ENCODE measurements at regions not wholly inside any gene's neighbourhood (a gene's known extent, or its start where the extent isn't known, plus 50 kb on each side); places are given as distances from the start of the nearest gene placed in this dataset.

GRCh38 chr2:138221358-138221757 lies 257.1 kb downstream of the HNMT start:
- Mint-ChIP-seq H3K27me3 (no peaks in the 10 kb centered on the region), H3K9me3 (no peaks in the 10 kb centered on the region), H3K36me3 (ENCODE audit: low read depth) (no peaks in the 10 kb centered on the region), H3K4me3 (no peak overlapping the region), H3K4me1 (no peaks in the 10 kb centered on the region), H3K27ac (no peak overlapping the region)
- ChIA-PET CTCF (no interaction called here), POLR2A (no interaction called here)
- no peak for DNase-seq

GRCh38 chr2:138223319-138223718 lies 259.0 kb downstream of the HNMT start:
- H3K4me1 Mint-ChIP-seq, result no peaks in the 10 kb centered on the region
- no peak for DNase-seq
- ChIA-PET CTCF (no interaction called here), POLR2A (no interaction called here)
- H3K27me3 Mint-ChIP-seq, result no peaks in the 10 kb centered on the region
- peaks cover 2% of the 10 kb centered on the region for H3K9me3 Mint-ChIP-seq
- no peak overlapping the region for H3K4me3 Mint-ChIP-seq
- no peaks in the 10 kb centered on the region for H3K36me3 Mint-ChIP-seq (ENCODE audit: low read depth)
- no peak overlapping the region for H3K27ac Mint-ChIP-seq

GRCh38 chr2:138227195-138227594 lies 262.9 kb downstream of the HNMT start:
- Mint-ChIP-seq H3K4me1 (no peaks in the 10 kb centered on the region), H3K27me3 (no peaks in the 10 kb centered on the region), H3K36me3 (ENCODE audit: low read depth) (no peaks in the 10 kb centered on the region), H3K9me3 (peaks cover 4% of the 10 kb centered on the region), H3K4me3 (no peak overlapping the region), H3K27ac (no peak overlapping the region)
- ChIA-PET POLR2A (no interaction called here), CTCF (no interaction called here)
- DNase-seq, result no peak

GRCh38 chr2:138228101-138228500 lies 263.8 kb downstream of the HNMT start:
- peaks cover 5% of the 10 kb centered on the region for H3K9me3 Mint-ChIP-seq
- H3K4me3 Mint-ChIP-seq, result no peak overlapping the region
- no peaks in the 10 kb centered on the region for H3K27me3 Mint-ChIP-seq
- ChIA-PET CTCF (no interaction called here), POLR2A (no interaction called here)
- no peaks in the 10 kb centered on the region for H3K4me1 Mint-ChIP-seq
- H3K36me3 Mint-ChIP-seq (ENCODE audit: low read depth), result no peaks in the 10 kb centered on the region
- no peak overlapping the region for H3K27ac Mint-ChIP-seq
- DNase-seq, result no peak

GRCh38 chr2:138234265-138234664 lies 267.3 kb upstream of the SPOPL start:
- H3K27ac Mint-ChIP-seq, result no peak overlapping the region
- H3K36me3 Mint-ChIP-seq (ENCODE audit: low read depth), result no peaks in the 10 kb centered on the region
- H3K4me3 Mint-ChIP-seq, result no peak overlapping the region
- peaks cover 5% of the 10 kb centered on the region for H3K9me3 Mint-ChIP-seq
- ChIA-PET POLR2A (no interaction called here), CTCF (no interaction called here)
- no peaks in the 10 kb centered on the region for H3K4me1 Mint-ChIP-seq
- no peaks in the 10 kb centered on the region for H3K27me3 Mint-ChIP-seq
- DNase-seq, result no peak

- H3K9me3 Mint-ChIP-seq, result peaks cover 5% of the 10 kb centered on the region
- no peak overlapping the region for H3K27ac Mint-ChIP-seq
- no peak for DNase-seq
- H3K4me1 Mint-ChIP-seq, result no peaks in the 10 kb centered on the region
- ChIA-PET CTCF (no interaction called here), POLR2A (no interaction called here)
- H3K4me3 Mint-ChIP-seq, result no peak overlapping the region
- no peaks in the 10 kb centered on the region for H3K27me3 Mint-ChIP-seq
- H3K36me3 Mint-ChIP-seq (ENCODE audit: low read depth), result no peaks in the 10 kb centered on the region
These were observed 266.5 kb upstream of the SPOPL start for GRCh38 chr2:138235041-138235440.

- H3K27ac Mint-ChIP-seq, result no peak overlapping the region
- no peaks in the 10 kb centered on the region for H3K4me1 Mint-ChIP-seq
- ChIA-PET CTCF (no interaction called here), POLR2A (no interaction called here)
- no peak for DNase-seq
- no peak overlapping the region for H3K4me3 Mint-ChIP-seq
- peaks cover 5% of the 10 kb centered on the region for H3K9me3 Mint-ChIP-seq
- H3K36me3 Mint-ChIP-seq (ENCODE audit: low read depth), result no peaks in the 10 kb centered on the region
- H3K27me3 Mint-ChIP-seq, result no peaks in the 10 kb centered on the region
These were observed 265.4 kb upstream of the SPOPL start for GRCh38 chr2:138236142-138236541.

- Mint-ChIP-seq H3K36me3 (ENCODE audit: low read depth) (no peaks in the 10 kb centered on the region), H3K27me3 (no peaks in the 10 kb centered on the region), H3K4me3 (no peak overlapping the region), H3K4me1 (no peaks in the 10 kb centered on the region), H3K27ac (no peak overlapping the region), H3K9me3 (peaks cover 5% of the 10 kb centered on the region)
- no peak for DNase-seq
- ChIA-PET CTCF (no interaction called here), POLR2A (no interaction called here)
These were observed 263.7 kb upstream of the SPOPL start for GRCh38 chr2:138237667-138238384.

- ChIA-PET POLR2A (no interaction called here), CTCF (no interaction called here)
- Mint-ChIP-seq H3K27ac (no peak overlapping the region), H3K9me3 (peaks cover 2% of the 10 kb centered on the region), H3K27me3 (no peaks in the 10 kb centered on the region), H3K4me3 (no peak overlapping the region), H3K36me3 (ENCODE audit: low read depth) (no peaks in the 10 kb centered on the region), H3K4me1 (no peaks in the 10 kb centered on the region)
- DNase-seq, result no peak
These were observed 262.7 kb upstream of the SPOPL start for GRCh38 chr2:138238908-138239307.

GRCh38 chr2:138239902-138240491 lies 261.6 kb upstream of the SPOPL start:
- DNase-seq, result no peak
- H3K4me1 Mint-ChIP-seq, result no peaks in the 10 kb centered on the region
- H3K36me3 Mint-ChIP-seq (ENCODE audit: low read depth), result no peaks in the 10 kb centered on the region
- H3K27ac Mint-ChIP-seq, result no peak overlapping the region
- ChIA-PET CTCF (no interaction called here), POLR2A (no interaction called here)
- H3K4me3 Mint-ChIP-seq, result no peak overlapping the region
- H3K9me3 Mint-ChIP-seq, result peaks cover 2% of the 10 kb centered on the region
- no peaks in the 10 kb centered on the region for H3K27me3 Mint-ChIP-seq

GRCh38 chr2:138243372-138243771 lies 258.2 kb upstream of the SPOPL start:
- CTCF ChIA-PET, result no interaction called here
- Mint-ChIP-seq H3K4me3 (no peak overlapping the region), H3K27me3 (no peaks in the 10 kb centered on the region), H3K4me1 (no peaks in the 10 kb centered on the region), H3K9me3 (no peaks in the 10 kb centered on the region), H3K27ac (no peak overlapping the region), H3K36me3 (ENCODE audit: low read depth) (no peaks in the 10 kb centered on the region)
- DNase-seq, result no peak
- POLR2A ChIA-PET, result no interaction called here

- H3K27me3 Mint-ChIP-seq, result no peaks in the 10 kb centered on the region
- DNase-seq, result no peak
These were observed 257.1 kb upstream of the SPOPL start for GRCh38 chr2:138244501-138244925.

GRCh38 chr2:138245310-138245709 lies 256.3 kb upstream of the SPOPL start:
- CTCF ChIA-PET, result no interaction called here
- no peaks in the 10 kb centered on the region for H3K9me3 Mint-ChIP-seq

More at GRCh38 chr2:138244501-138244925, 257.1 kb upstream of the SPOPL start:
- Mint-ChIP-seq H3K27ac (no peak overlapping the region), H3K36me3 (ENCODE audit: low read depth) (no peaks in the 10 kb centered on the region), H3K4me1 (no peaks in the 10 kb centered on the region), H3K9me3 (no peaks in the 10 kb centered on the region), H3K4me3 (no peak overlapping the region)
- ChIA-PET POLR2A (no interaction called here), CTCF (no interaction called here)

GRCh38 chr2:138247302-138247701 lies 254.3 kb upstream of the SPOPL start:
- no peaks in the 10 kb centered on the region for H3K36me3 Mint-ChIP-seq (ENCODE audit: low read depth)
- H3K4me3 Mint-ChIP-seq, result no peak overlapping the region
- H3K27me3 Mint-ChIP-seq, result no peaks in the 10 kb centered on the region
- POLR2A ChIA-PET, result no interaction called here
- CTCF ChIA-PET, result no interaction called here
- H3K9me3 Mint-ChIP-seq, result no peaks in the 10 kb centered on the region
- H3K4me1 Mint-ChIP-seq, result no peaks in the 10 kb centered on the region
- no peak for DNase-seq
- H3K27ac Mint-ChIP-seq, result no peak overlapping the region

More at GRCh38 chr2:138245310-138245709, 256.3 kb upstream of the SPOPL start:
- no peak for DNase-seq
- POLR2A ChIA-PET, result no interaction called here
- H3K36me3 Mint-ChIP-seq (ENCODE audit: low read depth), result no peaks in the 10 kb centered on the region
- H3K4me1 Mint-ChIP-seq, result no peaks in the 10 kb centered on the region
- H3K4me3 Mint-ChIP-seq, result no peak overlapping the region
- no peaks in the 10 kb centered on the region for H3K27me3 Mint-ChIP-seq
- H3K27ac Mint-ChIP-seq, result no peak overlapping the region
